OCI-LY1 (cell line): ENCODE measurements at regions not wholly inside any gene's neighbourhood (a gene's known extent, or its start where the extent isn't known, plus 50 kb on each side); places are given as distances from the start of the nearest gene placed in this dataset.

ENCODE experiments used
- CTCF ChIP-seq: fragments of 200-600 bp; sonication (generic), shearing (Covaris generic); IDR thresholded peaks from 2 replicates; pipeline ENCODE4 v1.5.1; 2017; ENCODE audit warnings: mild to moderate bottlenecking, antibody characterized with exemption, low read length, moderate library complexity, mixed read lengths
- EZH2 ChIP-seq: fragments of 200-600 bp; sonication (generic), shearing (Covaris generic); IDR thresholded peaks from 2 replicates; pipeline ENCODE4 v1.8.0; 2017; ENCODE audit warnings: borderline replicate concordance, mixed run types, mild to moderate bottlenecking, antibody characterized with exemption, low read length, moderate library complexity, mixed read lengths

DNA sequence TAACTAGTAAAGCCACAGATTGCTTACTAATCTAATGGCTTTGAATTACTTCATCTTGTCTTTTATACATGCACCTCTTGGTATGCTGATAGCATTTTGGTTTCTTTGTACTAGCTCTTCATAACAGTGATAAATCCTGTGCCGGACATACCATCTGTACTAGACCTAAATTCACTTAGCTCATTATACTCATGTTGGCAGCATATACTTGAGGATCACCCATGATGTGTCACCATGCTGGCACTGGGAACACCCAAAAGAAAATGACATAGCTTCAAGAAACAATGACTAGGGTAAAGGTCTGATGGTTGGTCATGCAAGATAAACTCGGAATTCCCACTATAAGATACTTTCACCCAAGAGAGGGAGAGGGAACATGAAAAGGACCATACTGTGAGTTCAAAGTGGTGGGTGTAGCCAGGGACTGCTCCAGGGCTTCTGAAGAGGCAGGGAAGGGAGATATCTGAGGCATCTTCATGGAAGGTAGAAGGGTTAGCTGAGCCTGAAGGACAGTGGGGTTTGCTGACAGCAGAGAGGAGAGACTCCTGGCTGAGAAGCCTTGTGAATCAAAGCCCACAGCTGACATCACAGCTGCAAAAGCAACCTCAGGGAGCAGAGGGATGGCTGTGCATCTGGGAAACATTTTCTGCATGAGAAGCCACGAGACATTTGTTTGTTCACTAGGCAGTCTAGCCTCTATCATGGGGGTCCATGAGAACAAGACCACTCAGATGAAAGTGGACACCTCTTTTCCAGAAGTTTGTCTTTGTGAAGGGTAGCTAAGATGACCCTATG lies 314.2 kb downstream of the RAB28 start:
- TF ChIP-seq CTCF (no peak), EZH2 (no peak)
